ENCODE measurements at regions not wholly inside any gene's neighbourhood (a gene's known extent, or its start where the extent isn't known, plus 50 kb on each side); places are given as distances from the start of the nearest gene placed in this dataset.

DNA sequence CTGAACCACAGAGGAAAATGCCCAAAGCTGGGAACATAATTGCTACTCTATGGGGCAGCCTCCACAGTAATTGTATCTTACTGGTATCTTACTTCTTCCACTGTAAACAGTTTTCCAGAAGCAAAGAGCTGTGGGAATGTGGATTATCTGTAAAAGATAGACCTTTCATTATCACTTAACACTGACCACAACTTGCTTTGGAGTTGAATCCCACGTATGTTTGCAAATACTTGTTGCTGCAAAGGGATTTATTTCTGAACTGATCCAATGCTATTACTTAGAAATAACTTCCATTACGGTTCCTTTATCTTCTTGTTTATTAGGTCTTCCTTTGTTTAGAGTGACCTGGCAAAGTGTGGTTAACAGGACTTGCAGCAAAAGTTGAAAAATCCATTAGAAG is 218.1 kb downstream of the KCTD12 start:
- H4K5ac ChIP-seq (ENCODE audit: insufficient read length, low read depth, low read length) = no peak overlapping the region
- no peak overlapping the region for H3K14ac ChIP-seq (ENCODE audit: insufficient read depth, low read length)
- H3K9me3 Mint-ChIP-seq = no peaks in the 10 kb centered on the region
- no peaks in the 10 kb centered on the region for H3K23me2 ChIP-seq (ENCODE audit: insufficient read length, low read depth, low read length, poor library complexity, severe bottlenecking)
- no peaks in the 10 kb centered on the region for H4K20me1 ChIP-seq (ENCODE audit: control insufficient read depth, insufficient read depth, insufficient read length)
- H3K27ac Mint-ChIP-seq = no peak overlapping the region; a peak in 1 of 7 replicates
- H2BK5ac ChIP-seq (ENCODE audit: insufficient read length, low read length) = no peak overlapping the region
- H2AFZ ChIP-seq (ENCODE audit: low read length) = no peak overlapping the region
- H3K27me3 ChIP-seq (ENCODE audit: insufficient read depth, low read length) = no peaks in the 10 kb centered on the region
- H3K79me2 ChIP-seq (ENCODE audit: insufficient read depth, low read length) = no peaks in the 10 kb centered on the region
- peaks cover 8 to 11% of the 10 kb centered on the region in 2 experiments for H3K4me1 Mint-ChIP-seq
- no peak overlapping the region for H2AK5ac ChIP-seq (ENCODE audit: insufficient read length, low read length)
- no peak overlapping the region for H2BK15ac ChIP-seq (ENCODE audit: low read depth, low read length)
- H3K56ac ChIP-seq (ENCODE audit: insufficient read length, low read depth, low read length) = no peak overlapping the region
- H2BK12ac ChIP-seq (ENCODE audit: insufficient read length, low read depth, low read length) = no peak overlapping the region
- H4K91ac ChIP-seq (ENCODE audit: insufficient read length, low read depth, low read length) = no peak overlapping the region
- no peak overlapping the region for H3K9ac ChIP-seq (ENCODE audit: extremely low read depth, insufficient read length, low read length)
- H4K8ac ChIP-seq (replicated peaks; ENCODE audit: insufficient read length, low read depth, low read length) = no peak overlapping the region
- H3K79me1 ChIP-seq (ENCODE audit: insufficient read depth, low read depth, low read length, poor library complexity, severe bottlenecking) = no peaks in the 10 kb centered on the region
- no peak overlapping the region for H3K18ac ChIP-seq (ENCODE audit: insufficient read length, low read depth, low read length)
- H2BK120ac ChIP-seq (ENCODE audit: low read depth, low read length, poor library complexity, severe bottlenecking) = no peak overlapping the region
- no peak overlapping the region for H3K23ac ChIP-seq (ENCODE audit: insufficient read length, low read depth, low read length)
- no peaks in the 10 kb centered on the region for H3K36me3 Mint-ChIP-seq (ENCODE audit: insufficient read depth in 1 of 3, low read depth in 3 of 3)
- no peak overlapping the region for H3K4ac ChIP-seq (ENCODE audit: low read depth, low read length)
- no peak overlapping the region for H3K4me3 Mint-ChIP-seq
- H3T11ph ChIP-seq (ENCODE audit: low read length) = no peak overlapping the region
- TF ChIP-seq, protein P1, sequence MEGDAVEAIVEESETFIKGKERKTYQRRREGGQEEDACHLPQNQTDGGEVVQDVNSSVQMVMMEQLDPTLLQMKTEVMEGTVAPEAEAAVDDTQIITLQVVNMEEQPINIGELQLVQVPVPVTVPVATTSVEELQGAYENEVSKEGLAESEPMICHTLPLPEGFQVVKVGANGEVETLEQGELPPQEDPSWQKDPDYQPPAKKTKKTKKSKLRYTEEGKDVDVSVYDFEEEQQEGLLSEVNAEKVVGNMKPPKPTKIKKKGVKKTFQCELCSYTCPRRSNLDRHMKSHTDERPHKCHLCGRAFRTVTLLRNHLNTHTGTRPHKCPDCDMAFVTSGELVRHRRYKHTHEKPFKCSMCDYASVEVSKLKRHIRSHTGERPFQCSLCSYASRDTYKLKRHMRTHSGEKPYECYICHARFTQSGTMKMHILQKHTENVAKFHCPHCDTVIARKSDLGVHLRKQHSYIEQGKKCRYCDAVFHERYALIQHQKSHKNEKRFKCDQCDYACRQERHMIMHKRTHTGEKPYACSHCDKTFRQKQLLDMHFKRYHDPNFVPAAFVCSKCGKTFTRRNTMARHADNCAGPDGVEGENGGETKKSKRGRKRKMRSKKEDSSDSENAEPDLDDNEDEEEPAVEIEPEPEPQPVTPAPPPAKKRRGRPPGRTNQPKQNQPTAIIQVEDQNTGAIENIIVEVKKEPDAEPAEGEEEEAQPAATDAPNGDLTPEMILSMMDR (conservative IDR thresholded peaks at IDR 0.05) = no peak
- H3K4me1 ChIP-seq (ENCODE audit: insufficient read depth, low read length) = no peaks in the 10 kb centered on the region
- no peak overlapping the region for H3K4me2 ChIP-seq (ENCODE audit: insufficient read depth, insufficient read length, low read length)
- H3K27ac ChIP-seq (ENCODE audit: insufficient read length, low read depth, low read length) = no peak overlapping the region
- no peaks in the 10 kb centered on the region for H3K27me3 Mint-ChIP-seq (ENCODE audit: low read depth)
- WGBS (ENCODE audit: extremely low coverage, insufficient read length, low lambda C conversion rate) = no CpG with 5 or more reads among the region's 2 CpGs
- DNase-seq = no peak
- no peak overlapping the region for H2BK20ac ChIP-seq (ENCODE audit: low read depth, low read length, poor library complexity, severe bottlenecking)
- no peaks in the 10 kb centered on the region for H3K9me3 ChIP-seq (ENCODE audit: control insufficient read depth, low read depth, low read length)
